Activated CD4-positive, alpha-beta T cell treated with anti-CD3 and anti-CD28 coated beads, Interleukin-2, amount 10 ng/mL, durations not matched to agents 24 days and 14 days (primary cell): ENCODE measurements at regions not wholly inside any gene's neighbourhood (a gene's known extent, or its start where the extent isn't known, plus 50 kb on each side); places are given as distances from the start of the nearest gene placed in this dataset.

Experiments
- DNase-seq: peaks from one replicate; pipeline ENCODE4 v3.0.0; 2022
- H3K27ac Mint-ChIP-seq: one replicate; pipeline ENCODE4 v1.8.0; 2022; ENCODE audit warnings: mild to moderate bottlenecking, mixed read lengths
- H3K27me3 Mint-ChIP-seq: one replicate; pipeline ENCODE4 v1.8.0; 2022; ENCODE audit warnings: mixed read lengths
- H3K36me3 Mint-ChIP-seq: one replicate; pipeline ENCODE4 v1.8.0; 2022; ENCODE audit warnings: low read depth, mild to moderate bottlenecking, mixed read lengths
- H3K4me1 Mint-ChIP-seq: one replicate; pipeline ENCODE4 v1.8.0; 2021; ENCODE audit warnings: mixed read lengths
- H3K4me3 Mint-ChIP-seq: one replicate; pipeline ENCODE4 v1.8.0; 2022; ENCODE audit warnings: mild to moderate bottlenecking, moderate library complexity, mixed read lengths
- H3K9me3 Mint-ChIP-seq: one replicate; pipeline ENCODE4 v1.8.0; 2021; ENCODE audit warnings: mixed read lengths
- intact Hi-C: fragments of 100-400 bp; cut with micrococcal nuclease; formaldehyde crosslinking; loops from one replicate; pipeline ENCODE4 v1.15.1; 2023

DNA sequence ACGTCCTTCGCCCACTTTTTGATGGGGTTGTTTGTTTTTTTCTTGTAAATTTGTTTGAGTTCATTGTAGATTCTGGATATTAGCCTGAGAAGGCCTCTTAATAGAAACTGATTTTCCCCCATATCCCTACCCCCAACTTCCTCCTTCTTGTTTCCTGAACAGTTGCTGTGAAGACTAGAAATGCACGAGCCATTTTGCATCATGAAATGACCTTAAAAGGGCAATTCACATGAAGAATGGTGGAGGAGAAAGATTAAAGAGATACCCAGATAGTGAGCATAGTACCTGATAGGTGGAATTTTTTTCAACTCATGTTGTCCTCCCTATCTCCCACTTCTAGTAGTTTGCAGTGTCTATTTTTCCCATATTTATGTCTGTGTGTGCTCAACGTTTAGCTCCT lies 55.2 kb upstream of the KCNH8 start:
- H3K36me3 Mint-ChIP-seq: no peaks in the 10 kb centered on the region
- H3K4me3 Mint-ChIP-seq: no peak overlapping the region
- DNase-seq: no peak
- no peaks in the 10 kb centered on the region for H3K9me3 Mint-ChIP-seq
- intact Hi-C loops: no loop called here
- no peak overlapping the region for H3K27ac Mint-ChIP-seq
- H3K27me3 Mint-ChIP-seq: peaks cover 2% of the 10 kb centered on the region
- H3K4me1 Mint-ChIP-seq: no peaks in the 10 kb centered on the region

- no peaks in the 10 kb centered on the region for H3K9me3 Mint-ChIP-seq
- DNase-seq: no peak
- no peaks in the 10 kb centered on the region for H3K27me3 Mint-ChIP-seq
- intact Hi-C loops: no loop called here
- no peak overlapping the region for H3K27ac Mint-ChIP-seq
- H3K4me3 Mint-ChIP-seq: no peak overlapping the region
- H3K36me3 Mint-ChIP-seq: no peaks in the 10 kb centered on the region
- no peaks in the 10 kb centered on the region for H3K4me1 Mint-ChIP-seq
Observed at GRCh38 chr3:19077388-19077787, 70.9 kb upstream of the KCNH8 start.

DNA sequence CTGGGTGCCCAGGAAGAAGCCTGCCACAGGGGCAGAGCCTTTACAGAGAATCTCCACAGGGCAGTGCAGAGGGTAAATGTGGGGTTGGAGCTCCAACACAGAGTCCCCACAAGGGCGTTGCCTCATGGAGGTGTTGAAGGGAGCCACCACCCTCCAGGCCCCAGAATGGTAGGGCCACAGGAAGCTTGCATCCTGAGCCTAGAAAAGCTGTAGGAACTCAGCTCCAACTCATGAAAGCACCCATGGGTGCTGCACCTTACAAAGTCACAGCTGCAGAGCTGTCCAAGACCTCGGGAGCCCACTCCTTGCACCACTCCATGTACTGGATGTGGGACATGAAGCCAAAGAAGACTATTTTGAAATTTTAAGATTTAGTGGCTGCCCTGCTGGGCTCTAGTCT lies 73.3 kb upstream of the KCNH8 start:
- no peaks in the 10 kb centered on the region for H3K9me3 Mint-ChIP-seq
- H3K36me3 Mint-ChIP-seq: no peaks in the 10 kb centered on the region
- no peak overlapping the region for H3K4me3 Mint-ChIP-seq
- intact Hi-C loops: no loop called here
- no peak overlapping the region for H3K27ac Mint-ChIP-seq
- H3K4me1 Mint-ChIP-seq: no peaks in the 10 kb centered on the region
- H3K27me3 Mint-ChIP-seq: peaks cover 1% of the 10 kb centered on the region
- DNase-seq: no peak

DNA sequence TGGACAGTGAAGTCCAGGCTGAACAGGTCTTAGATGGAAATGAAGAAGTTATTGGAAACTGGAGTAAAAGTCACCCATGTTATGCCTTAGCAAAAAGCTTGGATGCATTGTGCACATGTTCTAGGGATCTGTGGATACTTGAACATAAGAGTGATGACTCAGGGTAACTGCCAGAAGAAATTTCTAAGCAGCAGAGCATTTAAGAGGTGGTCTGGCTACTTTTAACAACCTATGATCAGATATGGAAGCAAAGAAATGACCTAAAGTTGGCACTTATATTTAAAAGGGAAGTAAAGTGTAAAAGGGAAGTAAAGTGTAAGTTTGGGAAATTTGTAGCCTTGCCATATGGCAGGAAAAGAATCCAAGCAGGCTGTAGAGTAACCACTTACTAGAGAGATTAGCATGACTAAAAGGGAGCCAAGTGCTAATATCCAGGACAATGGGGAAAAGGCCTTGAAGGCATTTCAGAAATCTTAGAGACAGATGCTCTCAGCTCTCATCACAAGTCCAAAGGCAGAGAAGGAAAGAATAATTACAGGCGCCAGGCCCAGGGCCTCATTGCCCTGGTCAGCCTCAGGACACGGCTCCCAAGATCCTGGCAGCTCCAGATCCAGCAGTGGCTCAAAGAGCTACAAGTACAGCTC lies 73.9 kb upstream of the KCNH8 start:
- Mint-ChIP-seq H3K27ac (no peak overlapping the region), H3K9me3 (no peaks in the 10 kb centered on the region), H3K4me1 (no peaks in the 10 kb centered on the region), H3K4me3 (no peak overlapping the region), H3K36me3 (no peaks in the 10 kb centered on the region), H3K27me3 (peaks cover 1% of the 10 kb centered on the region)
- intact Hi-C loops: no loop called here
- no peak for DNase-seq

- Mint-ChIP-seq H3K9me3 (no peaks in the 10 kb centered on the region), H3K4me1 (no peaks in the 10 kb centered on the region), H3K27me3 (peaks cover 1% of the 10 kb centered on the region), H3K4me3 (no peak overlapping the region), H3K27ac (no peak overlapping the region), H3K36me3 (no peaks in the 10 kb centered on the region)
- intact Hi-C loops: no loop called here
- no peak for DNase-seq
Observed at GRCh38 chr3:19073341-19074105, 74.8 kb upstream of the KCNH8 start.

- DNase-seq: no peak
- Mint-ChIP-seq H3K9me3 (no peaks in the 10 kb centered on the region), H3K27me3 (peaks cover 1% of the 10 kb centered on the region), H3K4me3 (no peak overlapping the region), H3K27ac (no peak overlapping the region), H3K4me1 (no peaks in the 10 kb centered on the region), H3K36me3 (no peaks in the 10 kb centered on the region)
- intact Hi-C loops: no loop called here
Observed at GRCh38 chr3:19070325-19070724, 78.0 kb upstream of the KCNH8 start.

GRCh38 chr3:19065027-19065426 lies 83.3 kb upstream of the KCNH8 start:
- Mint-ChIP-seq H3K4me3 (no peak overlapping the region), H3K36me3 (no peaks in the 10 kb centered on the region), H3K27me3 (no peaks in the 10 kb centered on the region), H3K27ac (no peak overlapping the region), H3K4me1 (no peaks in the 10 kb centered on the region), H3K9me3 (no peaks in the 10 kb centered on the region)
- DNase-seq: no peak
- intact Hi-C loops: no loop called here

- Mint-ChIP-seq H3K4me1 (no peaks in the 10 kb centered on the region), H3K4me3 (no peak overlapping the region), H3K9me3 (no peaks in the 10 kb centered on the region), H3K27ac (no peak overlapping the region), H3K27me3 (no peaks in the 10 kb centered on the region), H3K36me3 (no peaks in the 10 kb centered on the region)
- intact Hi-C loops: no loop called here
- DNase-seq: no peak
Observed at GRCh38 chr3:19063936-19064335, 84.4 kb upstream of the KCNH8 start.

DNA sequence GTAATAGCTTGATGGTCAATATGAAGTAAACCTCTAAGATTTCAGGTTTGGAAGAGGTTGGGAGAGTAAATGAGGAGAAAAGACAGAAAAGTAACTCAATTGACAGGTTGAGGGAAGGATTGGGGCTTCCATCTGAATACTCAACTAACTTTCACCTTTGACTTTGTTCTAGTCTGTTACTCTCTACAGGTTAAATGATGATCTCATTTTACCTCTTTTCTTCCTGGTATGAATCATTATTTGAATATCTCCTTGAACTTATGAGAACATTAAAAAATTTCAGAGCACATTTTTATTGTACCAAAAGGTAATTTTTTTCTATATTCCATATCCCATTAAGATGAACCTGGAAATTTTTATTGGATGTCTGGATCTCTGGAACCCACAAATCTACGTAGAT lies 87.9 kb upstream of the KCNH8 start:
- intact Hi-C loops: no loop called here
- no peak overlapping the region for H3K4me3 Mint-ChIP-seq
- DNase-seq: no peak
- H3K4me1 Mint-ChIP-seq: no peaks in the 10 kb centered on the region
- no peak overlapping the region for H3K27ac Mint-ChIP-seq
- no peaks in the 10 kb centered on the region for H3K36me3 Mint-ChIP-seq
- H3K9me3 Mint-ChIP-seq: no peaks in the 10 kb centered on the region
- peaks cover 3% of the 10 kb centered on the region for H3K27me3 Mint-ChIP-seq

DNA sequence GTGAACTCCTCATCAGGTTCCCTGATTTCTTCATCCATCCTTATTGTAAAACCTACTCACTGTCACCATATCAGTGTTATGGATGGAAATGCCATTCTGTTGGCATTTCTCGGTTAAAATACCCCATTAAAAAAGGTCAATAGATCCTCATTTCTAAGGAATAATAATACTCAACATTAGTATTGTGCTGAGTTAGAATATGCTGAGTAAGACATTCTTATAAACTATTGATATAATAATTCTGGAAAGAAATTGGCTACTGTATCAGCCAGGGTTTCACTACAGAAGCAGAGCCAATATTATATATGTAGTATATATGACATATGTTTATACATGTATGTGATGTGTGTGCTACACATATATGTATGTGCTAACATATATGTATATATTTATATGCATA lies 95.4 kb upstream of the KCNH8 start:
- Mint-ChIP-seq H3K27ac (no peak overlapping the region), H3K4me3 (no peak overlapping the region), H3K36me3 (no peaks in the 10 kb centered on the region), H3K9me3 (no peaks in the 10 kb centered on the region), H3K4me1 (no peaks in the 10 kb centered on the region), H3K27me3 (peaks cover 3% of the 10 kb centered on the region)
- intact Hi-C loops: no loop called here
- DNase-seq: no peak

DNA sequence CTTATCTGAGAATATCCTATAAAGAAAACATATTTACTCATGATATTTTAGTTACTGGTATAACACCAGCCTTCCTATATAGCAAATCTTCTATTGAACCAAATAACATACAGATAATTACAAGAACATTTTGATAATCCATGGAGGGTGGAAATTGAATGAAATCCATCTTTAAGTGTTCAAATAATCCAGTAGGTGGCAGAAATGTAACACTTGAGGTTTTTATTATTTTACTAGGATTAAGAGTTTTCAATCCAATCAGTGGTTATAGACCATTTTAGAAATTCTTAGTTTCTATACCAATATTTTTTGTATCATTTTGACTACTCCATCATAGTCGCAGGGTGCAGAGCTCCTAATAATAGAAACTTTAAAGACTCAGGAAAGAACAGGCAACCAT lies 101.9 kb upstream of the KCNH8 start:
- H3K27me3 Mint-ChIP-seq: no peaks in the 10 kb centered on the region
- no peaks in the 10 kb centered on the region for H3K9me3 Mint-ChIP-seq
- intact Hi-C loops: no loop called here
- no peak overlapping the region for H3K27ac Mint-ChIP-seq
- no peak overlapping the region for H3K4me3 Mint-ChIP-seq
- H3K4me1 Mint-ChIP-seq: no peaks in the 10 kb centered on the region
- H3K36me3 Mint-ChIP-seq: no peaks in the 10 kb centered on the region
- DNase-seq: no peak

GRCh38 chr3:19030522-19030839 lies 117.8 kb upstream of the KCNH8 start:
- DNase-seq: no peak
- Mint-ChIP-seq H3K27me3 (peaks cover 3% of the 10 kb centered on the region), H3K4me1 (no peaks in the 10 kb centered on the region), H3K36me3 (no peaks in the 10 kb centered on the region), H3K9me3 (no peaks in the 10 kb centered on the region), H3K27ac (no peak overlapping the region), H3K4me3 (no peak overlapping the region)
- intact Hi-C loops: no loop called here

DNA sequence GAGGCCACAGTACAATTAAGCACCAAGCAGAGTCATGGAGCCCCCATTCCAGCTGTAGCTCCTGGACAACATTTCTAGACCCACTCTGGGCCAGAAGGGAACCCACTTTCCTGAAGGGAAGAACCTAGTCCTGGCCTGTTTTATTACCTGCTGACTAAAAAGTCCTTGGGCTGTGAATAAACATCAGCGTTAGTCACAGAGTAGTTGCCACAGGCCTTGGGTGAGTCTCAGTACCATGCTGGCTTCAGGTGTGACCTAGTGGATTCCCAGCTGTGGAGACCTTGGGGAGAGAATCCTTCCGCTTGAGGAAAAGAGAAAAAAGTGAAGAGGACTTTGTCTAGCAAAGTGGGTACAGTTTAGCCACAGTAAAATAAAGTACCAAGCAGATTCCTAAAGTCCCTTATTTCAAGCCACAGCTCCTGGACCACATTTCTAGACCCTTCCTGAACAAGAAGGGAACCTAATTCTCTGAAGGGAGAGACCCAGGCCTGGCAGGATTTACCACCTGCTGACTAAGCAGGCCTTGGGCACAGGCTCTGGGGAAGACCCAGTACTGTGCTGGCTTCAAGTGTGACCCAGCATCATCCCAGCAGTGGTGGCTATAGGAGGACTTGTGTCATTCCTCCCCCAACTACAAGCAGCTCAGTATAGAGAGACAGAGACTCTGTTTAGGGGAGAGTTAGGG lies 118.3 kb upstream of the KCNH8 start:
- DNase-seq: no peak
- Mint-ChIP-seq H3K27me3 (peaks cover 3% of the 10 kb centered on the region), H3K9me3 (no peaks in the 10 kb centered on the region), H3K4me1 (no peaks in the 10 kb centered on the region), H3K36me3 (no peaks in the 10 kb centered on the region), H3K4me3 (no peak overlapping the region), H3K27ac (no peak overlapping the region)
- intact Hi-C loops: no loop called here

GRCh38 chr3:19025441-19025840 lies 122.9 kb upstream of the KCNH8 start:
- Mint-ChIP-seq H3K27me3 (peaks cover 8% of the 10 kb centered on the region), H3K4me1 (no peaks in the 10 kb centered on the region), H3K4me3 (no peak overlapping the region), H3K27ac (no peak overlapping the region), H3K9me3 (no peaks in the 10 kb centered on the region), H3K36me3 (no peaks in the 10 kb centered on the region)
- no peak for DNase-seq
- intact Hi-C loops: no loop called here
